Stimulated activated CD4-positive, alpha-beta T cell treated with anti-CD3 and anti-CD28 coated beads, Interleukin-12 subunit alpha, Interleukin-12 subunit beta, amount 100 ng/mL, for 48 hours (primary cell): ENCODE measurements at regions not wholly inside any gene's neighbourhood (a gene's known extent, or its start where the extent isn't known, plus 50 kb on each side); places are given as distances from the start of the nearest gene placed in this dataset.
A peak's percentile ranks its signal among the peaks of the same experiment; 100 is the strongest.
"Not testable (repeated sequence)": the region's sequence is repeated elsewhere in the genome, so short reads cannot be mapped to it uniquely, and the experiment has no call there.

Source experiments
- DNase-seq, 3 donors: peaks; one replicate each; pipeline ENCODE4 v3.0.0-alpha.2; 2020; ENCODE audit warnings: low read depth in 2 of 3, low spot score in 1 of 3

DNA sequence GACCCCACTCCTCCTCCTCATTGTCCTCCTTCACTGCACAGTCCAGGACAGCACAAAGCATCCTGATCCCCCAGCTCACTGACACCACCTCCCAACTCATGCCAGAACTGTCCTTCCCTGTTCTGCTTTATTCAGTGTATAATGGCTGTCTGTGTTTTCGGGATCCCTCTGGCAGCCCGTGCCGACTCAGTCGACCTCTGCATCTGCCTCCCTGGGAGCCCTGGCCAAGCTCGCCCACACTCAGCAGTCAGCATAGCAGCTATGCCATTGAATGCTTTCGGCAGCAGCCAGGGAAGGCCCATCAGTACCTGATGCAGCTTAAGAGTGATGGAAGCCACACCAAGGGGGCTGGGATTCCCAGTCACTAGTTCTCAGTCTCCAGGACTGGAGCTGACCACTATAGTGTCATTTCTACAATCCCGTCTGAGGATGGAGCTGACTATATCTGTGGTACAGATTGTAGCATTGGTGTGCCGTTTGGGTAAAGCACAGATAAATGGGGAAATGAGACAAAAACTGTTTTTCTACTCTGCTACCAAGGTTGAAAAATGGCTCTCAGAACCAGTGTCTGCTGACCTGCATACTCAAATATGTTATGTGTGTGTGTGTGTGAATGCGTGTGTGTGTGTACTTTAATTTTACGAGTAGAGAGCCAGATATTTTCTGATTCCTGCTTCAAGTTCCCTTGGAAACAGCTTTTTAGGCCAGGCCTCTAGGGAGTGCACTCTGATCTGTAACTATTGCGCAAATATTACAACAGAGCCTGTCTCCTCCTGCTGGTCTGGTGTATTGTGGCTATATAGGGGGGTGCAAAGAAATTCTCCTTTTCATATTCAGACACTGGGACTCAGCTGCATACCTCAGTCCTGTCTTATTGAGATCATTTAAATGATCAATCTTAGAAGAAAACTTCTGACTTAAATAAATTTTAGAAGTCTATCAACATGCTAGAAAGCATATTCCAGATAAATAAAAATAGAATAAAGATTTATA is 78.8 kb upstream of the TOP3B start:
- DNase-seq = no peak

DNA sequence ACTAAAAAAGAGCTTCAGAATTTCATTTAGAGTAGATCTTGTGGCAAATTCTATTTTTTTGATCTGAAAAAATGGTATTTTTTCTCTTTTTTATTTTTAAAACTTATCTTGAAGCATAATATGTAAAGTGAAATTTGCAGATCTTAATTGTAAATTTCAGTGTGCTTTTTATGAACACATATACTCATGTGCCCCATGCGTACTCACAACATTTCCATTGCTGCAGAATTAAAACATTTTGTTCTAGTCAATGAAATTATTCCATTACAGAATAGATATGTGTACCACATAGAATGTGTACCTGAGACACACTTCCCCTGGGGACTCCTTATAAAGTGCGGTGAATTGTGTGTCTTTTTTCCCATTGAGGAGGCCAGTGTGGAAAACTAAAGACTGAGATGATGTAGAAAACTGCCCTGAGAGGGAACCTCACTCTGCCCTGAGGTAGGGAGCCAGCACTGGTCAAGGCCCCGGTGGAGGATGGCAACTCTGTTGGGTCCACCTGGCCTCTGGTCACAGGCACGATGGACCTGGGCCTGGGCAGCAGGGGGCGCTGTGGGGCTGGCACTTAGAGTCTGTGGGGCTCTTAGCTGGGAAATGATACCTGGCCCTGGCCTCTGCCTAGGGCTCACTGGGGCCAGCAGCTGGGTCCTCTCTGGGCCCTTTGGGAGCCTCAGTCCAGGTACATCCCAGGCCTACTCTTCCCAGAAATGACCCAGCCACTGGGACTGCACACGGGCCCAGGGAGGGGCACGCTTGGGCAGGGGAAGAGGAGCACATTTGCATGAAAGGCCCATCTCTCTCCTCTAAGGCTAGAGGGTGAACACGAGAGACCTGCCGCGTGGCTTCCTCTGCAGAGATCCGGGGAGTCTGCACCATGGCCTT is 77.9 kb upstream of the TOP3B start:
- peak; percentile 42 to 67 (median 63) for DNase-seq

DNA sequence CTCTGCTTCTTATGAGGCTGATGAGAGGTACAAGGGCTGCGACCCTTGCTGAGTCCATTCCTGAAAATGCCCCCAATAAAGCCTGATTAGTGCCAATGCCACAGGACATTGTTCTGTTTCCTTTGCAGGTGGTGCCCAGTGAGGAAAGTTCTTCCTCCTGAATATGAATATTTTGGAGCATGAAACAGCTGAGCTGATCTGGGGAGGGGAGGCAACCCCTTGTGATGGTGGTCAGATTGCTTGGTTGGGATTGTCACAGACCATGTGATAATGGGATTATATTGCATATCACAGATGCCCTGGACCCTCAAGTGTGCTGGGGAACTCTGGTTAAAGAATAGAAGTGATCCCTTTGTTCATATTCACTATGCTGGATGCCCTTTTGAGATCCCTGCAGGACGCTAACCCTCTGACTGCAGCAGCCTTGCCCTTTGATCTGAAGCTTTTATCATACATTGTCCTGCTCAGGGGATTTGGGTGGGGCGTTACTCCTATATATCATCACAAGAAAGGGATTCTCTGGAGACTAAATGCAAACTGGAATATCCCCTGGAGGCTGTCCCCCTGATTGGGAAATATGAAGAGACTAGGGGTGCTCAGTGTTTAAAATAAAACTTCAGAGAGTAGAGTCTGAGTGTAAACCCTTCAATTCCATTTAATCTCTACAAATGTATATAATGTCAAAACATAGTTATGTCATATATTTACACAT is 76.9 kb upstream of the TOP3B start:
- no peak for DNase-seq

DNA sequence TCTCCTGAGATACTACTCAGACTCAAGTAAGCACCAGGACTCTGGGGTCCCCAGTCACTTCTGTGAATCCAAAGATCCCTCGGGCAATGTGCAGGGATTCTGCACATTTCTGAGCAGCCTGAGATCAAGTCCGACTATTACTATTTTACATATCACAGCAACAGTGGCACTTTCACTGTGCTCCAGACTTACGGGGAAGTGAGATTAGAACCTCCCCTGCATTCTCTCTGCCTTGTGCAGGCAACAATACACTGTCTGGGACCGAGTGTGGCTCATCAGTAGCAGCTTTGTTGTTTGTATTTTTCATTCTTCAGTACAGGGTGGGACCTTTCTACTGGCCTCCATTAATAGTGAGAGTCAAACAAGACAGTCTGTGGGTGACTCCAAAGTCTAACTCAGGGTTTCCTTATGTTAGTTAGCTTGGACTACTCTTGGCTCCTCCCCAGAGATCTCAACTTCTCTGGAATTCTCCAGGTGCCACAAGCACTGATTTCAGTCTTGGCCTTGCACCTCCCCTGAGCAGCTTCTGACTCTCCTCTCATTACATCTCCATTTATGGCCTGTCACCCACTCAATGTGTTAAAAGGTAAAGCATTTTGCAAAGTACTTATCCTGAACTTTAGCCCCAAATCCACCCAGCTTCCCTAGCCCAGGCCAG is 76.2 kb upstream of the TOP3B start:
- DNase-seq = no peak

DNA sequence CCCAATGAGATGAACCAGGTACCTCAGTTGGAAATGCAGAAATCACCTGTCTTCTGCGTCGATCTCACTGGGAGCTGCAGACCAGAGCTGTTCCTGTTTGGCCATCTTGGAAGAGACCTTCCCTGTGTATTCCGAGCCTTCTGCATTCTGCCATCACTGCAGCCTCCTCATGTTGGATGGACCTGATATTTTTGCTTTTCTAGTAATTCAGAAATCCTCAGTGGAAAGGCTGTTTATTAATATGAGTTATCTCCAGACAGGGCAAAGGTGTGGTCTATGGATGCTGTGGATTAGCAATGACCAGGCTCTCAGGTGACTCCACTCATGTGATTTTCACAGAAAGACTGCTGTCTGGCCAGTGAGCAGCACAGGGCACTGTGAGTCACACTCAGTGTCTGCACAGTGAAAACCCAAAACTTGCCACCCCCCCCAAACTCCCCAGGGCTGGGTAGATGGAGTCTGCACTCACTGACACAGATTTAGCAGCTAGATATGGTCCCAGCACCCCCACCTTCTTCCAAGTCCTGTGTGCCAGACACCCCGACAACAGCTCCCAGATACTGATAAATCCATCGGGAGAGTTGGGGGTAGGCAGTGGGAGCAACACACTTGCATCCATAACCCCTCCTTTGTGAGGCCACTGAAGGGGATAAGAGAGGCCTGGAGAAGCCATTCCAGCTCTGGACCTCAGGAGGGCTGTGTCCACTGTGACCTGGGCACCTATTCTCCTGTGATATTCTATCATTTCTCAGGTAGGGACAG is 75.2 kb upstream of the TOP3B start:
- no peak for DNase-seq

DNA sequence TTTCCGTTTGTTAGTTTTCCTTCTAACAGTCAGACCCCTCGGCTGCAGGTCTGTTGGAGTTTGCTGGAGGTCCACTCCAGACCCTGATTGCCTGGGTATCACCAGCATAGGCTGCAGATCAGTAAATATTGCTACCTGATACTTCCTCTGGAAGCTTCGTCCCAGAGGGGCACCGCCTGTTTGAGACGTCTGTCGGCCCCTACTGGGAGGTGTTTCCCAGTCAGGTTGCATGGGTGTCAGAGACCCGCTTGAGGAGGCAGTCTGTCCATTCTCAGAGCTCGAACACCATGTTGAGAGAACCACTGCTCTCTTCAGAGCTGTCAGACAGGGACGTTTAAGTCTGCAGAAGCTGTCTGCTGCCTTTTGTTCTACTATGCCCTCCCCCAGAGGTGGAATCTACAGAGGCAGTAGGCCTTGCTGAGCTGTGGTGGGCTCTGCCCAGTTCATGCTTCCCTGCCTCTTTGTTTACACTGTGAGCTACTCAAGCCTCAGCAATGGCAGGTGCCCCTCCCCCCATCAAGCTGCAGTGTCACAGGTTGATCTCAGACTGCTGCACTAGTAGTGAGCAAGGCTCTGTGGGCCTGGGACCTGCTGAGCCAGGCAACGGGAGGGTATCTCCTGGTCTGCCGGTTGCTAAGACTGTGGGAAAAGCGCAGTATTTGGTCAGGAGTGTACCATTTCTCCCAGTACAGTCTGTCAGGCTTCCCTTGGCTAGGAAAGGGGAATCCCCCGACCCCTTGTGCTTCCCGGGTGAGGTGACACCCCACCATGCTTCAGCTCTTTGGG is 74.4 kb upstream of the TOP3B start:
- DNase-seq = not testable (repeated sequence)

DNA sequence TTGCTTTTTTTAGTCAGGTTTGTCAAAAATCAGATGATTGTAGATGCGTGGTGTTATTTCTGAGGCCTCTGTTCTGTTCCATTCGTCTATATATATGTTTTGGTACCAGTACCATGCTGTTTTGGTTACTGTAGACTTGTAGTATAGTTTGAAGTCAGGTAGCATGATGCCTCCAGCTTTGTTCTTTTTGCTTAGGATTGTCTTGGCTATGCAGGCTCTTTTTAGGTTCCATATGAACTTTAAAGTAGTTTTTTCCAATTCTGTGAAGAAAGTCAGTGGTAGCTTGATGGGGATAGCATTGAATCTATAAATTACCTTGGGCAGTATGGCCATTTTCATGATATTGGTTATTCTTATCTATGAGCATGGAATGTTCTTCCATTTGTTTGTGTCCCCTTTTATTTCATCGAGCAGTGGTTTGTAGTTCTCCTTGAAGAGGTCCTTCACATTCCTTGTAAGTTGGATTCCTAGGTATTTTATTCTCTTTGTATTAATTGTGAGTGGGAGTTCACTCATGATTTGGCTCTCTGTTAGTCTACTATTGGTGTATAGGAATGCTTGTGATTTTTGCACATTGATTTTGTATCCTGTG is 70.1 kb upstream of the TOP3B start:
- not testable (repeated sequence) for DNase-seq

DNA sequence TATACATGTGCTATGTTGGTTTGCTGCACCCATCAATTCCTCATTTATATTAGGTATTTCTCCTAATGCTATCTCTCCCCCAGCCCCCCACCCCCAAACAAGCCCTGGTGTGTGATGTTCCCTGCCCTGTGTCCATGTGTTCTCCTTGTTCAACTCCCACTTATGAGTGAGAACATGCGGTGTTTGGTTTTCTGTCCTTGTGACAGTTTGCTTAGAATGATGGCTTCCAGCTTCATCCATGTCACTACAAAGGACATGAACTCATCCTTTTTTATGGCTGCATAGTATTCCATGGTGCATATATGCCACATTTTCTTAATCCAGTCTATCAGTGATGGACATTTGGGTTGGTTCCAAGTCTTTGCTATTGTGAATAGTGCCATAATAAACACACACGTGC is 68.4 kb upstream of the TOP3B start:
- not testable (repeated sequence) for DNase-seq

DNA sequence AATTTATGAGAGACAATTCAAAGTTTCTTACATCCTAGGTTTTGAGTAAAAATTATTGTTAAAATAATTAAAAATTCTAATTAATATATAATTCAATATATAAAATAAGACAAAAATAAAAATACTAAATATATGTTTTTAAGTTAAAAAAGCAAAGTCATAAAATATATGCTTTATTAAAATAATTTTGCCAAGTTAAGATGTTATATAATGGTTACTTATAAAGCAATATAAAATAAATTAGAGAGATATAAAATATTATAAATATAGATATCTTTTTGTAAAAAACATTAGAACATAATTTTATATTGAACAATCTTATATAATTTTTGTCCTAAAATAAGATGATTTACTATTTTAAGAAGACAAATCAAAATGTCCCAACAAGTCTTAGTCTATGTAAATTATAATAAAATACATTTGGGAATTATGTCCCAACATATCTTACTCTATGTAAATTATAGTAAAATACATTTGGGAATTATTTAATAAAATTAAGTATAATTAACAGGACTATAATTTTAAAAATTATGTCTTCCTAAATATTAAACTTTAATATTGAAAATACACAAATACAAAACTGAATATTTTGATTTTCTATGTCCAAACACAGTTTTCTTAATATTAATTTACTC is 67.7 kb upstream of the TOP3B start:
- DNase-seq = no peak

DNA sequence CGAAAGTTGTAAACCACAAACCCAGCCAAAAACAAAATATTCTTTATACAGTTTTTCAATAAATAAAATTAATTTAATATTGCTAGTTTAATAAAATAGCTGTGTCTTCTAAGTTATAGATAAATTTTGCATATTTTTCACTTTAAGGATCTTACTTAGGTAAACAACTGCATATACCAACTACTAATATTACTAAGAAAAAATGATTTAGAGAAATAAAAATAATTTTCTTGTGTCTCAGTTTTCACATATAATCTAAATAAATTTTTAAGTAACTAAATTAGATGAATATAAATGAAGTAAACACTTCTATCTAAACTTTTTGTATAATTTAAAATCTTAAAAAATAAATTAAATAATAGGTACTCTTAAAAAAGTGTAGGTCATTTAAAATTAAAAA is 67.1 kb upstream of the TOP3B start:
- DNase-seq = no peak

DNA sequence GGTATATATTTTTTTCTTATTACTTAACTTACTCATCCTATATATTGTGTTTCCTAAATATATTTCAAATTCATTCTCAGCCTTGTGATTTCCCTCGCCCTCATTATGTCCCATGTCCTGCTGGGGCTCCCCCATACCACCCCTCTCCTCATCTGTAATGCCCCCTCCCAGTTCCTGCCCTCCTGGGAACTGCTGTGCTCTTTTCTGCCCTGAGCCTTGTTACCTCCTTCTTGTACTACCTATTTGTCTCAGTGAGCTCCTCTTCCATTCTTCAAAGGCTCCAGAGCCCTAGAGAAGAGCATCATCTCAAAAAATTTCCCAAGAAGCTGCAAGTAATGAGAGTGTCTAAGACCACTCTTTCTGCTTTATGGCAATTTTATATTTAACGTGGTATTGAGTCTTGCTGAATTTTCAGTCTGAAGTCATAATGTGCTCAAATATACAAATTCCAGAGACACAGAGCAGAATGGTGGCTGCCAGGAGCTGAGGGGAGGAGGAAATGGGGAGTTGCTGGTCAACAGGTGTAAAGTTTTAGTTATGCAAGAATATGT is 66.5 kb upstream of the TOP3B start:
- no peak for DNase-seq

DNA sequence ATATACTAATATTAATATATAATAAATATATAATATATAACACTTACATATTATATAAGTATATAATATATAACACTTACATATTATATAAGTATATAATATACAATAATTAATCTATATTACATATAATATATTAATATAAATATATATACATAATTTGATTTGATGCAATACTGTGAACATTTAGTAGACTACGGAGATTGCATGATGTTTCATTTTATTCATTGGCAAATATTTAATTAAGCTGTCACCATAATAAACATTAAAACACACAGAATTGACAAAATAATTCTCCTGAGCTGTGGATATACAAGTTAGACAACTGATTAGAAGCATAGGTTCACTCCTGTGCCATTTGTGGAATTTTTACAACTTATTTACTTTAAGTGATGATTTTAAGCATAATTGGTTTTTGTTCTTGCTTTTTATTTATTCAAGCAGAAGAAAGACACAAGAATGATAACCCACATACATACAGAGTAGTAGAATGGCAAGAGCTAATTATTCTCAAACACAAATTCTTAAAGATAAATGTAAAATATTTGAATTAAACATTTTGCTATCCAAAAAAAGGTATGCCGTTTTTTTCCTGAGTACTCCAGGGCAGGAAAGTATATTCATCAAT is 65.8 kb upstream of the TOP3B start:
- DNase-seq = no peak

DNA sequence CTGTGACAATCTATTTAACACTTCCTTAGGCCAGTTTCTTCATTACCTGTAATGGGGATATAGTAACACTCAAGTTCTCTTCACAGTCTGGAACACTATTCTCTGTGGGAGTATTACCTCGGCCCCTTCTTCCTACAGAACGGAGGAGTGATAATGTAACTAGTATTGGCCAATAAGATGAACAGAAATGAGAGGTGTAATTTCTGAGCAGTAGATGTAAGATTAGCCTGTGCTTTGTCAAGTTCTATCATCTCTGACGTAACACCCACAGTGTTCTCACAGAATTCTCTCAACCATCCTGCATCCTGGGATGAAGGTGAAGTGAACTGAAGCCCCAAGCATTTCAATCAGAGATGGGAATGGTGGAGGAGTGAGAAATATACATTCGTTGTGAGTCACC is 65.2 kb upstream of the TOP3B start:
- no peak for DNase-seq

DNA sequence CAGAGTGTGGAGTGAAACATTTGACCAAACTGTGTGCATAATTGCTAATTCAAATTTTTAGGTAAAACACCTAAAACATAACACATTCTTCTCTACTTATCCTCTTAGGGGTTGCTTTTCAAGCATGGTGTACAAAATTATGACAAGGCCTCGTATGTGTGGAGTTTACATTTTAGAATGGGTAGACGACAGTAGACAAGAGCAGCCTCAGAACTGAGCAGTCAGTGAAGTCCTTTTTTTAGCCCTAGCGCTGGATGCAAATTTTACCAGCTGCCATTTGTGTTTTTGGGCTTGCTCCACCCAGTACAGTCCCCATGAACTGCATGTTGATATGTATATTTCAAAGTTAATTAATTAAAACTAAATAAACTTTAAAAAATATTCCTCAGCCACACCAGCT is 64.7 kb upstream of the TOP3B start:
- no peak for DNase-seq

DNA sequence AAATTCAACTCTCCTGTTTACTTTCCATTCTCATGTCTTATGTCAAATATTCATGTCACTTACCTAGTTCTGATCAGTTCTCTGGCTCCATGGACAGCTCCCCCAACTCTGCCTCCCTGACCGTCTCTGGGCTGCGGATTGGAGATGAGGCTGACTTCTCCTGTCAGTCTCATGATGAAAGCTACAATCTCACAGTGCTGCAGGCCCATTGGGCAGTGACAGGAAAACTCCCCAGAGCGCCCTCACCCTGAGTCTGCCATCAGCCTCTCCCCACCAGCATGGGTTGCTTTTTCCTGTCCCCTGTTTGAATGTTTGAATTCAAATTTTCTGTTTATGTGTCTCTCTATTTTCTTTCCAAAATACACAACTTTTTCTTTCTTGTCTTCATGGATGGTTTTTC is 63.8 kb upstream of the TOP3B start:
- no peak for DNase-seq

DNA sequence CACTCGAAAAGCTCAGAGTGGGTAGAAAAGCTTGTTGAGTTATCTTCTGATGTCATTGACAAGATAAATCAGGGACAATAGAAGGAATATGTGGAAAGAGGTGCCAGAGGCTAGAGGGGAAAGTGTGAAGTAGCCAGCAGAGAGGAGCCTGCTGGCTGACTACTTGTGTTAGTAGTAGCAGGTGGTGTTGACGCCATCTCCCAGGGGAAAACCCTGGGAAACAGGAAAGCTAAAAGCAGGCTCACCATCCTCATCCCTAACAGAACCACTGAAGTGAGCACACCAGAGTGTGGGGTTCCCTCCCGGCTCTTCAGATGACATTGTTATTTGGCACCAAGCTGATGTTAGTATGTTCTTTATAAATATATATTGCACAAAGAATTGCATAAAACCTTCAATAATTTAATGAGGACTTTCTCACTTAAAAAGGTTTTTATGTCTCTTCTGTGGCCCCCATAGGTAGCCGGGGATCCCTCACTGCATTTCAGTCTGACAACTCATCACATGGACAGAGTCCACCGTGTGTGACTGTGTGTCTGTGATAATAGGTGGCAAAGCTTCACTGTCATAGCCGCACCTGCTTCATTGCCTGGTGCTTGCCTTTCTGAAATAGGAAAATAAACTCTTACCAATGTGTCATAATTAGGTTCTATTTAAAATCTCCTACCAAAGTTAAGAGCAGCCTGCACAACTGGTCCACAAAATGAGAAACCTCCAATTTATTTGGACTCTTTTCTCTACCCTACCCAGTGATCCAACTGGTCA is 63.2 kb upstream of the TOP3B start:
- DNase-seq = no peak

DNA sequence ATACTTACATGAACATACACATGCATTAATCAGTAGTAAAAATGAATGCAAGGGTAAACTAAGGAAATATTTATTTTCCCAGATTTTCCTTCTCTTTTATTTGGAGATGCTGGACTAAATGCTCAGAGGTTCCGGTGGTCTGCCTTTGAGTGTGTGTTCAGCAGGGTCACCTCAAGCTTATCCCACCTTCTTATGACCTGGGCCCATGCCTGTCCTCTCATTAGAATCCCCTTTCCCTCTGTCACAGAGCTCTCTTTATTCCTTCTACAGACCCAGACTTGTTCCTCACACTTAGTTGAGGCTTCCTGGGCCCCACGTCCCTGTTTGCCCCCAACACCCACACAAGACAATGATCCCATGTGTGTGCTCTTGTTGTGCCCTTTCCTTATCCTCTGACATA is 61.6 kb upstream of the TOP3B start:
- no peak for DNase-seq
